Fibroblast of mammary gland (primary cell): ENCODE measurements at regions not wholly inside any gene's neighbourhood (a gene's known extent, or its start where the extent isn't known, plus 50 kb on each side); places are given as distances from the start of the nearest gene placed in this dataset.
A peak's percentile ranks its signal among the peaks of the same experiment; 100 is the strongest.

Source experiments
- DNase-seq: peaks from one replicate; pipeline ENCODE4 v3.0.0-alpha.2; 2010; ENCODE audit warnings: low read depth
- H3K4me3 ChIP-seq: 2 replicates; pipeline ENCODE4 v1.5.1; 2011; ENCODE audit warnings: low read depth, mild to moderate bottlenecking, low read length, moderate library complexity; ENCODE audit not compliant: control insufficient read depth
- TF ChIP-seq, protein P1 (sequence below): conservative IDR thresholded peaks from 2 replicates; pipeline ENCODE4 v1.5.1; 2011; ENCODE audit warnings: low read depth, low read length, inconsistent platforms; ENCODE audit not compliant: control insufficient read depth, insufficient read depth

DNA sequence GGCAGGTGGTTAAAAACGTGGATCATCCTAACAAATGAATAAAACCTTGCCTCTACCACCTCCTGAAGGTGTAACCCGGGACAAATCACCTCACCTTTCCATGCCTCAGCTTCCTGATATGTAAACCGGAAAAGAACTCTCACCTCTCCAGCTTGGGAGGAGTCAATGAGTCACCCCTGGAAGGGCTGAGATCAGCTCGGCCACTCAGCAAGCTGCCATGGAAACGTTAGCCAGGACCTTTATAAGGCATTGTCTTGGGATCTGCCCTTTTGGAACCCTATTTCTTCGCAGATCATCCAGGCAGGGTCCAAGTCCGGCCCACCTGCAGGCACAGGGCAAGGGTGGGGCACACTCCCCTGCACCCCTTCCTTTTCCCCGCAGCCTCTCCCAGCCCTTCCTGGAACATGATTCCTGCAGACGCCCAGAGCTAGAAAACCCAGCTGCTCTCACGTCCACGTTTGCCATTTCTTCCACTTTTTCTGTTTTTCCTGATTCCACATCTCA, 81.6 kb upstream of the PFKP start:
- no peak overlapping the region for H3K4me3 ChIP-seq
- TF ChIP-seq, protein P1, sequence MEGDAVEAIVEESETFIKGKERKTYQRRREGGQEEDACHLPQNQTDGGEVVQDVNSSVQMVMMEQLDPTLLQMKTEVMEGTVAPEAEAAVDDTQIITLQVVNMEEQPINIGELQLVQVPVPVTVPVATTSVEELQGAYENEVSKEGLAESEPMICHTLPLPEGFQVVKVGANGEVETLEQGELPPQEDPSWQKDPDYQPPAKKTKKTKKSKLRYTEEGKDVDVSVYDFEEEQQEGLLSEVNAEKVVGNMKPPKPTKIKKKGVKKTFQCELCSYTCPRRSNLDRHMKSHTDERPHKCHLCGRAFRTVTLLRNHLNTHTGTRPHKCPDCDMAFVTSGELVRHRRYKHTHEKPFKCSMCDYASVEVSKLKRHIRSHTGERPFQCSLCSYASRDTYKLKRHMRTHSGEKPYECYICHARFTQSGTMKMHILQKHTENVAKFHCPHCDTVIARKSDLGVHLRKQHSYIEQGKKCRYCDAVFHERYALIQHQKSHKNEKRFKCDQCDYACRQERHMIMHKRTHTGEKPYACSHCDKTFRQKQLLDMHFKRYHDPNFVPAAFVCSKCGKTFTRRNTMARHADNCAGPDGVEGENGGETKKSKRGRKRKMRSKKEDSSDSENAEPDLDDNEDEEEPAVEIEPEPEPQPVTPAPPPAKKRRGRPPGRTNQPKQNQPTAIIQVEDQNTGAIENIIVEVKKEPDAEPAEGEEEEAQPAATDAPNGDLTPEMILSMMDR: no peak
- DNase-seq: peak; percentile 57

DNA sequence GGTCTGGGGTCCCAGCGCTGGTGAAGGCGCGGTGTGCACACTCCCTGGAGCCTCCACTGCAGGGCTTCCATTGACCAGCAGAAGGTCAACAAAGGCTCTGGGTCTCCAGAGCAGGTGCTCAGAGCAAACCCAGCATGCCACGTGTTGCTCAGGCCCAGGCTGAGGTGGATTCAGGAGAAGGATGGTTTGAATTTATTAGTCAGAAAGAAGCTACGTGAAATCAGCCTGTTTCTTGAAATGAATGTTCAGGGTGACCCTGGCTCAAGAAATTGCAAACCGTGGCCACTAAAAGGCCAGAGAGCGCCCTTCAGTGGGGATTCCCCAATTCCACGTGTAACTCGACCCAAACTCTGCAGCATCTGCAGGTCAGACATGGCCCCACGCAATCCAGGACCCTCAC, 82.7 kb upstream of the PFKP start:
- no peak overlapping the region for H3K4me3 ChIP-seq
- DNase-seq: no peak
- TF ChIP-seq, protein P1: no peak

DNA sequence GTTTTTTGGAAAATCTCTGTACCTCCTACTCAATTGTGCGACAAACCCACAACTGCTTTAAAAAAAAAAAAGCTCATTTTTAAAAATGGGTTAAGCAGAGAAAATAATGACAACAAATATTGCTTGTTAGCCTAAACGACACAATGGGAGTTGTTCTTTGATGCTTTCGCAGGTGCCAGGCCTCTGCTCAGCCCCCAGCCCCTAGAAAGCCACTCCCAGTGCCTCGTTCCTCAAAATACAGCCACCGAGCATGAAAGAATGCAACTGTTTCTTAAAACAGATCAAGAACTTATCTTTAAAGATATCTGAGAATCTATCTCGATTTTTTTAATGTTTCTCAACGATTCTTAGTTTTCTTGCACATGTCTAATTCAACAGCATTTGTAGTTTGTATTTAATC, 85.2 kb upstream of the PFKP start:
- DNase-seq: no peak
- TF ChIP-seq, protein P1: no peak
- no peak overlapping the region for H3K4me3 ChIP-seq

DNA sequence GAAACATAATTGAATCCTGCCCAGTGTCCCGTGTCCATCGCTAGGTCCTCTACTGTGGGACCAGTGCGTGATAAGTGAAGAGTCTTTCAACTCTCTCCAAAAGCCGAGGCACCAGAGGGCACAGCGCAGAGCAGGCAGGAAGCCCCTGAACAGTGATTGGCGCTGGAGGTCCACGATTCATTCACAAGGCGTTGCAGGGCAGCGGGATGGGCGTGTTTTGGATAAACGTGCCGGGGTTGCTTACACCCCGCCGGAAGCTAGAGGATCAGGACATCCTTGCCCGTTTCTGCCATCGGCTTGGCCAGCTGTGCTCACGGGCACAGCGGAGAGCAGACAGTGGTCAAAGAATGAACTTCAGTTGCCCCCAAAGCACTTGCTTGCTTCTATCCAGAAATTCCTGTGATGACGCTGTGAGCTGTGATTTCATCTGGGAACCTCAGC, 86.0 kb upstream of the PFKP start:
- H3K4me3 ChIP-seq: no peak overlapping the region
- TF ChIP-seq, protein P1: no peak
- no peak for DNase-seq

DNA sequence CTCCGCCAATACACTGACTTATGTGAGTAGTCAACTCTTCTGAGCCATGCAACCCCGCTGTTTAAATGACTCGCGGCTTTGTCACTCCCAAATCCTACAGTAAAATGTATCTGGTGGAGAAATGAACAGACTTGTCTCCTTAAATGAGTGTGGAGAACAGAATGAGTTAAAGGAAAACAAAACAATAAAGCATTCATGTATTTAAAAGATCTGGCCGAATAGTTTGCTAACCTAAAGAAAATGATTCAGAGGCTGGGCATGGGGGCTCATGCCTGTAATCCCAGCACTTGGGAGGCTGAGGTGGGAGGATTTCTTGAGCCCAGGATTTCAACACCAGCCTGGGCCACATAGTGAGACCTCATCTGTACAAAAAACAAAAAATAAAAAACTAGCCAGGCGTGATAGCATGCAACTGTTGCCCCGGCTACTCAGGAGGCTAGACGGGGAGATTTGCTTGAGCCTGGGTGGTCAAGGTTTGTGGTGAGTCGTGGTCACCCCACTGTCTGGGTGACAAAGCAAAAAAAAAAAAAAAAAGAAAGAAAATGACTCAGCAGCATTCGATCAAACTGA, 86.5 kb upstream of the PFKP start:
- peak; percentile 67 for DNase-seq
- no peak overlapping the region for H3K4me3 ChIP-seq
- TF ChIP-seq, protein P1: no peak

DNA sequence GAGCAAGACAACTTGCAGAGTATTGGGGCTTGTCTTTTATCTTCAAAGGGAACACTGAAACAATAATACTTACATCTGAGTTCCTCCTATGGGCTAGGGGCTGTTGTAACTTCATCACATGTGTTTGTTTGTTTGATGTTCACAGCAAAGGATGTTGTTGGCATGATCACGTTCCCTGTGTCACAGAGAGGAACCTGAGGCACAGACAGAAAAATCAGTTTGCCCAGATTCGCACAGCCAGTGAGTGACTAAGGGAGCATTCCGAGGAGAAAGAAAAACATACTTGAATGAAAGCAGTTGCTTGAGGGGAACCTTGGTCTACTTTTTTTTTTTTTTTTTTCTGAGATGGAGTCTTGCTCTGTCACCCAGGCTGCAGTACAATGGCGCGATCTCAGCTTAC, 87.2 kb upstream of the PFKP start:
- H3K4me3 ChIP-seq: no peak overlapping the region
- TF ChIP-seq, protein P1: no peak
- peak; percentile 17 for DNase-seq

DNA sequence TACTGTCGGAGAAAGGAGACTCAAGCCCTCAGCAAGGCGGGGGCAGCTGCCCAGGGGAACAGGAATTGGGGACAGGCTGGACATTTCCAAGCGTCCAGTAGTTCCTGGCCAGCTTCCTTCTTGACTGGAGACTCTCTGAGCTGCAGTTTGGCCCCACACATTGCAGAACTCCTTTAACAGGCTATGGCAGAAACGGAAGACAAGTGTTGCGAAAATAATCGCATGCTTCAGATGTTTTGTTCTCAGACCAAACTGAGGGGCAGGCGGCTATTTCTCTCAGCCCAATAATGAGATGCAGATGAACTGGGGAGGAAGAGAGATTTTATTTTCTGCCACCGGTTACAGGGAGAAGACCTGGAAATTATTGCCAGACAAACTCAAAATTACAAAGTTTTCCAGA, 88.0 kb upstream of the PFKP start:
- DNase-seq: peak; percentile 34
- TF ChIP-seq, protein P1: no peak

More for the DNA sequence above, 88.0 kb upstream of the PFKP start:
- no peak overlapping the region for H3K4me3 ChIP-seq
